Pancreas (tissue), 10 donors: ENCODE measurements at regions not wholly inside any gene's neighbourhood (a gene's known extent, or its start where the extent isn't known, plus 50 kb on each side); places are given as distances from the start of the nearest gene placed in this dataset.

Experiments used
- ATAC-seq, 4 donors: fragments of 200-7000 bp; cut with Tn5 transposase; one replicate each; pipeline versions ENCODE4 v1.8.0 to v1.9.1; 2020; ENCODE audit warnings: mild to moderate bottlenecking in 4 of 4, moderate library complexity in 4 of 4
- DNase-seq, 6 donors: peaks; one replicate each; pipeline ENCODE4 v3.0.0-alpha.2; 2020
- FAIRE-seq: peaks from 2 replicates; lab custom pipeline; 2012; peaks lifted over from hg19 to GRCh38; lab: Jason Lieb, UNC
- H3K27ac ChIP-seq, 4 donors: fragments of 200-600 bp; sonication (generic); 1 replicate in 3 of 4; 2 replicates in 1 of 4; pipeline versions ENCODE4 v1.5.0 to v1.8.0; 2020
- H3K27me3 ChIP-seq, 4 donors: fragments of 200-600 bp; one replicate each; pipeline ENCODE4 v1.8.0; 2021
- H3K36me3 ChIP-seq, 3 donors: fragments of 200-600 bp; sonication (generic) in 1 of 3; one replicate each; pipeline versions ENCODE4 v1.5.0 to v1.8.0; 2020 to 2021
- H3K4me1 ChIP-seq, 3 donors: fragments of 200-600 bp; one replicate each; pipeline ENCODE4 v1.8.0; 2021
- H3K4me3 ChIP-seq, 4 donors: fragments of 200-600 bp; sonication (generic) in 2 of 4; one replicate each; pipeline versions ENCODE4 v1.5.0 to v1.8.0; 2020 to 2021
- H3K9me3 ChIP-seq, 4 donors: fragments of 200-600 bp; one replicate each; pipeline ENCODE4 v1.8.0; 2021
- CTCF ChIP-seq, 4 donors: fragments of 200-600 bp; sonication (generic) in 3 of 4; IDR thresholded peaks; one replicate each; pipeline versions ENCODE4 v1.5.0 to v1.8.0; 2021; ENCODE audit warnings: antibody characterized with exemption in 4 of 4
- WGBS, 2 donors: extraction: QIAGEN DNeasy Blood & Tissue Kit; methylation state at CpG; one replicate each; pipeline ENCODE4 v1.1.7; 2013; 5-methylcytosine and 5-hydroxymethylcytosine counted together
- intact Hi-C, 3 donors: fragments of 100-400 bp; cut with DNase I; formaldehyde crosslinking; loops; one replicate each; pipeline versions ENCODE4 v1.11.1 to v1.14.2; 2022
- donor health status: healthy with polysubstance abuse.
- donor health status: DM: no; HTN: no; CAD: no; lungs with moderate emphysema.
- donor health status: DM: no; HTN: no; CAD: no.
- donor health status: control.
- donor health status: control.
- donor health status: Bipolar disorder and iron deficiency.
- donor health status: DM: yes; HTN: yes; CAD: no.
- donor health status: DM: no; HTN: no; CAD: no.
- donor health status: DM: no; HTN: no; CAD: no.
- donor health status: DM: yes; HTN: yes; CAD: no.

- Histone ChIP-seq H3K27ac (no peak overlapping the region), H3K4me1 (no peaks in the 10 kb centered on the region), H3K27me3 (no peaks in the 10 kb centered on the region), H3K36me3 (no peaks in the 10 kb centered on the region), H3K9me3 (no peaks in the 10 kb centered on the region), H3K4me3 (no peak overlapping the region)
- ATAC-seq (no peak), FAIRE-seq (no peak), DNase-seq (no peak)
- WGBS, 2 donors: 65 to 84% methylated on average over 7 of the region's 7 CpGs
- TF ChIP-seq CTCF (IDR thresholded peaks at IDR 0.05): no peak
- intact Hi-C loops: no loop called here
Measured at GRCh38 chr6:138610816-138611215, 111.5 kb upstream of the NHSL1 start.

GRCh38 chr6:138614151-138614550 is 114.9 kb upstream of the NHSL1 start:
- Histone ChIP-seq H3K9me3 (no peaks in the 10 kb centered on the region), H3K36me3 (no peaks in the 10 kb centered on the region), H3K4me3 (no peak overlapping the region), H3K27ac (no peak overlapping the region), H3K27me3 (no peaks in the 10 kb centered on the region), H3K4me1 (no peaks in the 10 kb centered on the region)
- 63 to 80% methylated on average over 2 of the region's 2 CpGs for WGBS, 2 donors
- no peak for TF ChIP-seq CTCF (IDR thresholded peaks at IDR 0.05)
- ATAC-seq (no peak), FAIRE-seq (no peak), DNase-seq (no peak)
- intact Hi-C loops: no loop called here

GRCh38 chr6:138618168-138618567 is 118.9 kb upstream of the NHSL1 start:
- Histone ChIP-seq H3K36me3 (no peaks in the 10 kb centered on the region), H3K27ac (no peak overlapping the region), H3K4me1 (no peaks in the 10 kb centered on the region), H3K9me3 (no peaks in the 10 kb centered on the region), H3K27me3 (no peaks in the 10 kb centered on the region), H3K4me3 (no peak overlapping the region)
- intact Hi-C loops: no loop called here
- no peak for TF ChIP-seq CTCF (IDR thresholded peaks at IDR 0.05)
- DNase-seq (no peak), ATAC-seq (no peak), FAIRE-seq (no peak)
- WGBS, 2 donors: 75 to 81% methylated on average over 3 of the region's 3 CpGs

GRCh38 chr6:138620630-138621029 is 121.3 kb upstream of the NHSL1 start:
- FAIRE-seq: no peak
- ATAC-seq: no peak
- H3K4me3 ChIP-seq: no peak overlapping the region
- no peak for DNase-seq
- WGBS, 2 donors: 71 to 84% methylated on average over 3 of the region's 3 CpGs
- no peak overlapping the region for H3K27ac ChIP-seq
- H3K4me1 ChIP-seq: no peaks in the 10 kb centered on the region
- H3K9me3 ChIP-seq: no peaks in the 10 kb centered on the region
- no peaks in the 10 kb centered on the region for H3K36me3 ChIP-seq
- H3K27me3 ChIP-seq: no peaks in the 10 kb centered on the region
- TF ChIP-seq CTCF (IDR thresholded peaks at IDR 0.05): no peak
- intact Hi-C loops: no loop called here

- H3K4me1 ChIP-seq: no peaks in the 10 kb centered on the region
- no peaks in the 10 kb centered on the region for H3K9me3 ChIP-seq
- no peak for TF ChIP-seq CTCF (IDR thresholded peaks at IDR 0.05)
- 78 to 80% methylated on average over 5 of the region's 5 CpGs for WGBS, 2 donors
- H3K4me3 ChIP-seq: no peak overlapping the region
- H3K36me3 ChIP-seq: no peaks in the 10 kb centered on the region
- H3K27me3 ChIP-seq: no peaks in the 10 kb centered on the region
- FAIRE-seq (no peak), DNase-seq (no peak), ATAC-seq (no peak)
- intact Hi-C loops: no loop called here
- H3K27ac ChIP-seq: no peak overlapping the region
Measured at GRCh38 chr6:138622967-138623366, 123.7 kb upstream of the NHSL1 start.
